Stimulated activated CD4-positive, alpha-beta T cell treated with anti-CD3 and anti-CD28 coated beads, Interleukin-1b, Interleukin-23, amount 100 ng/mL, for 1 hour (primary cell): ENCODE measurements at regions not wholly inside any gene's neighbourhood (a gene's known extent, or its start where the extent isn't known, plus 50 kb on each side); places are given as distances from the start of the nearest gene placed in this dataset.
"Not testable (repeated sequence)": the region's sequence is repeated elsewhere in the genome, so short reads cannot be mapped to it uniquely, and the experiment has no call there.

ENCODE experiments used
- DNase-seq, 2 donors: peaks; one replicate each; pipeline ENCODE4 v3.0.0-alpha.2; 2020; ENCODE audit warnings: low read depth in 2 of 2

DNA sequence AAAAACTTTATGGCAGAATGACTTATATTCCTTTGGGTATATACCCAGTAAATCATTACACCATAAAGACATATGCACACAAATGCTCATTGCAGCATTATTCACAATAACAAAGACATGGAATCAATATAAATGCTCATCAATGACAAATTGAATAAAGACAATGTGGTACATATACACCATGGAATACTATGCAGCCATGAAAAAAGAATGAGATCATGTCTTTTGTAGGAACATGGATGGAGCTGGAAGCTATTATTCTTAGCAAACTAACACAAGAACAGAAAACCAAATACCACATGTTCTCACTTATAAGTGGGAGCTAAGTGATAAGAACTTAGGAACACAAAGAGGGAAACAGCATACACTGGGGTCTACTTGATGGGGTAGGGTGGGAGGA, 321.7 kb downstream of the ZNF674 start:
- not testable (repeated sequence) for DNase-seq

- no peak for DNase-seq
Measured at GRCh38 chrX:46220822-46221221, 324.4 kb downstream of the ZNF674 start.

GRCh38 chrX:46218373-46218772, 326.8 kb downstream of the ZNF674 start:
- no peak for DNase-seq

- no peak for DNase-seq
Measured at GRCh38 chrX:46216406-46216805, 328.8 kb downstream of the ZNF674 start.

DNA sequence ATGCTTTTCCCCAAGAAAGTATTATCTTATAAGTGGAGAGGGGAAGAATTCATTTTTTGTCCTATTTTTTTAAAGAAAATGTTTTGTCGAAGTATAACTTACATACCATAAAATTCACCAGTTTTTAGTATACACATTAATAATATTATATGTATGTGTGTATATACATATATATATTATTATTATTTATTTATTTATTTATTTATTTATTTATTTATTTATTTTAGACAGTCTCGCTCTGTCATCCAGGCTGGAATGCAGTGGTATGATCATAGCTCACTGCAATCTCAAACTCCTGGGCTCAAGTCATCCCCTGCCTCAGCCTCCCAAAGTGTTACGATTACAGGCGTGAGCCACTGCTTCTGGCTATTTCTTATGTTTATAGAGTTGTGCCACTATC, 334.1 kb downstream of the ZNF674 start:
- DNase-seq, result no peak

GRCh38 chrX:46209768-46210167, 335.5 kb downstream of the ZNF674 start:
- no peak for DNase-seq

DNA sequence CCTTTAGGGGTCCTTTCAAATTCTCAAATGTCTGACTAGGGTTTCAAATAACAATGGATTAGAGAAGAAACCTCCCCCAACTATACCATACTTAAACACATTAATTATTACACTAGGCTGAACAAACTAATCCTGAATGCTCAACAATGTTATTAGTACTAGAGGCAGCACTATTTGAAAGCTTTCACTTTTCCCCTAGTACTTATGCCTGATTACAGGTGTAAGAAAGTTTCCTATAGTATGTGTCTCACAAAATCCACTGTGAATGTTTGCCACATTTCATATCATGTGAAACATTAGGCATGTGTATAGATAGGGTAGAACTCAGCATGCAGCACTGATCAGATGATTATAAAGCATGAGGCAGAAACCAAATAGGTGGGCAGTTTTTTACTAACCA, 336.2 kb downstream of the ZNF674 start:
- no peak for DNase-seq

- DNase-seq, result no peak
Measured at GRCh38 chrX:46208225-46208854, 336.9 kb downstream of the ZNF674 start.

- DNase-seq, result no peak
Measured at GRCh38 chrX:46204721-46205422, 340.3 kb downstream of the ZNF674 start.

DNA sequence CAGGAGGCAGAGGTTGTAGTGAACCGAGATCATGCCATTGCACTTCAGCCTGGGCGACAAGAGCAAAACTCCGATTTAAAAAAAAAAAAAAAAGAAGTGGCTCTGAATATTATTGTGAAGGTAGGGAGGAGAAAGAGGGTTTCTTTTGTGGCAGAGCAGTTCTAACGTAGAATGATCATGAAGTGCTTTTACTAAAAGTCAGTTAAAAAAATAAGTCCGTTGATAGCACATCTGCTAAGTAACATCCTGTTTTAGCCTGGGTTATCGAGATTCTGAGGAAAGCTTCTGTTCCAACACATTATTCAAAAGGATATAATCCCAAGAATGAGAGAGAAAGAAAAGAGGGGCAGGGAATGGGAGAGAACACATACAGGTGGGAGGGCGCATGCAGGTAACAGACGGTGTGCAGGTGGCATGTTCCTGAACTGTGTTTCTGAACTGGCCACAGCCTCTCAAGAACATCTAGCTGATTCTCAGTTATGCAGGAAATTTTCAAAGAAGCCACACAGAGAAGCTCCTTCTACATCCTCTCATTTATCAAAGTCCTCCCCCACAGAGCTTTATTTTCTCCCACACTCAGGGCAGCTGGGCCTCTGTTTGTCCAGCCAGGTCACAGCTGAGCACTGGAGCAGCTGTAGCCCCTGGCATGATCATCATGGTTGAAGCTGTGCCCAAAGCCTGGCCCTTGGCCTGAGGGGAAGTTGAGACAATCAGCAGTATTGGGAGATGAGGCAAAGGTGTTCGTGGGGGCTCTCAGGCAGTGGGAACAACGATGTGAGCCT, 342.3 kb downstream of the ZNF674 start:
- DNase-seq, result no peak

DNA sequence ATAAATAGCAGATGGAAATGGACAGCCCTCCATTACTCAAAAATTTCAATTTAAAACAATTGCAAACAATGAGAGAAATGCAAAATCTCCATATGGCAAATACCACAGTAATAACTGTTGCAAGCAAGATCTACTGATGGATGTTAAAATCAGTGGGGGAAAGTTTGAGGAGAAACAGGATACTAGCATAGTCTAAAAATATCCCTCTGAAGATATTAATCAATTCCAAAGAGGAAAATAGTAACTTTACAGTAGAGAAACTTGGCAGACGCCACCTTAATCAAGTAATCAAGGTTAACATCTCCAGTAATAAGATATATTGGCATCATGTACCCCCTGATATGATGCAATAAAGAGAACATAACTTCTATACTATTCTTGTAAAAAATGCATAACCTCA, 344.8 kb downstream of the ZNF674 start:
- no peak for DNase-seq

DNA sequence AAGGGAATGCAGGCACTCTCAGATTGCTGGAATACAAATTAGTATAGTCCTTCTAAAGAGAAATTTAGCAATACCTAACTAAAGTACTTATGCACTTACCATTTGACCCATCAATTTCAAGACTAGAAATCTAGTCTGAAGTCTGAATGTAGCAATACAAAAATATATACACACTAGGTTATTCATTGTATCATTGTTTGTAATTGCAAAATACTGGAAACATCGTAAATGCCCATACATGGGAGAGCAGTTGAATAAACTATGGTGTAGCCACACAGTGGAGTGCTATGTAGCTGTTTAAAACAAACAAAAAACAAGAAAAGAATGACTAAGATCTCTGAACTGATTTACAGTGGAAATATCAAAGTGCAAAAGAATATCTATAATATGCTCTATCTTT, 346.4 kb downstream of the ZNF674 start:
- no peak for DNase-seq

GRCh38 chrX:46186811-46187106, 358.5 kb downstream of the ZNF674 start:
- not testable (repeated sequence) for DNase-seq

DNA sequence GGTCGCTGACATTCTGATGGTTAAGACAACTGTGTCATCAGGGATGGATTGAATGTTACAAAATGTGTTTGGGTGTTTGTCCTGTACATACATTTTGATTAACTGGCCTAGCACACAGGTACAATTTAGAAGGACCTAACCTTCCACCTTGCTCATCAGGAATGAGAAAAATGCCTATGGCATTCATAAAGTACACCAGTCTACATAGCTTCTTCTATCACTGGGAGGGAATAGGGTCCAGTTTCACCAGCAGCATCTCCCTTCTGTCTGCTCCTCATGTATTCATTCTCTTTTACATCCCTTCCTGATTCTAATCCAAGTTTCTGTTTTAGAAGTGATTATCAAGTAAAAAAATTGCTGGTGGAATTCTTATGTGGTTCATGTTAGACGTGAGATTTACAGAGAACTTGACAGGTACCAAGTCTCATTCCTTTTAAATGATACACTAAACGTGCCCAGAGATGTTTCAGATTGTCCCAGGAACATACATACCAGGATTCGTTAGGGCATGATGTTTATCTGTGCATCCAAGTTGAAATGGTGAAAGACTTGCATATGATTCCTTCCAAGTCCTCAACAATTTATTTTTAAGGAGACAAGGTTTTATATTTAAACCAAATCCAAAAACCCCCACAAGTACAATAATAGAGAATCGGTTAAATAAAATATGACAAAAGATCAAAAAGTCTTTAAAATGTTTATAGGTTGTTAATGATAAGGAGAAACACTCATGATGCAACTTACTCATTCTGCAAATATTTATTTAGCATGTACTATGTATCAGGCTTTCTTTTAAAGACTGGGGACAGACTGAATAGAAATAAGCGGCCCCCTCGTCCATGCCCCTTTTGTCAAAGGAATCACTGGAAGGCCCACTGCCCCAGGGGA, 359.1 kb downstream of the ZNF674 start:
- DNase-seq, result no peak

DNA sequence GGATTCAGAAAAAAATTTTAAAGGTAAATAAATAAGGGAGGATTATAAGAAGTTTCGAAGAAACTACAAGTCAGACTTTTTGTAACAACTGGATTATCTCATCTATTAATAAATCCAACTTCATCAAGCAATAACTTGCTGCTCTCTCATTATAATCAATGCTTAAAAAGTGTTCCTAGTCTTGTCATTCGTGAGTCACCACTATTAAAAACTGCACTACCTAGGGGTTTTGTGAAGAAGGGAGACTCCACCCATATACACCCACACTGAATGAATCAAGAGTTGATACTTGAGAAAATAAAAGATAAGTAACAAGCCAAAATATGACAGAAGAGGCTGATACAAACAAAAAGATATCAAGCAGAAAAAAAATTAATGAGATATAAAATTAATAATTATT, 360.5 kb downstream of the ZNF674 start:
- no peak for DNase-seq

GRCh38 chrX:46180258-46180687, 364.9 kb downstream of the ZNF674 start:
- no peak for DNase-seq

DNA sequence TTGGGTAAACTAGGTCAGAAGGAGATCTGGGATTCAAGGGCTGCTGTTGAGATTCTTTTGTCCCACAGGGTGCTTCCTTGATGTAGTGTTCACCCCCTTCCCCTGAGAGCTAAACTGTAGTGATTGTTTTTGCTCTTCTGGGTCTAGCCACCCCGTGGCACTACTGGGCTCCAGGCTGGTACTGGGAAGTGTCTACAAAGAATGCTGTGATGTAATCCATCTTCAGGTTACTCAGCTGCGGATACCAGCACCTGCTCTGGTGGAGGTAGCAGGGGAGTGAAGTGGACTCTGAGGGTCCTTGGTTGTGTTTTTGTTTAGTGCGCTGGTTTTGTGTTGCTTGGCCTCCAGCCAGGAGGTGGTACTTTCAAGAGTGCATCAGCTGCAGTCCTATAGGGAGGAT, 365.5 kb downstream of the ZNF674 start:
- DNase-seq, result no peak

DNA sequence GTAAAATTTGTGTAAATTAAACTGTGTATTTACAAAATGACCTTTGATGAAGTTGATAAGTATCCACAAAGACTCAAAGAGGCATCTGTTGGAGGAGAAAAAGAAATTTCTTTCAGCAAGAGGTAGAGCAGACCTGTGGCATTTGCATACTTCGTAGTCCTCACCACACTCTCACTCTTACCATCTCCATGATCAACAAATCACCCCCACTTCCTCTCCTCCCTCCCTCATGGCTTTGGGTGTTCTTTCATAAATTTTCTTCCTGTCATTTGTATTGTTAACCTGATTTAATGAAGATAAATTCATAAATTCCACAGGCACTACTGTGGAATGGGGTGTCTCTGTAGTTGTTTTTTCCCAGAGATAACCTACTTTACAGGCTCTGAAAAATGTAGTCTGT, 366.5 kb downstream of the ZNF674 start:
- DNase-seq, result no peak

DNA sequence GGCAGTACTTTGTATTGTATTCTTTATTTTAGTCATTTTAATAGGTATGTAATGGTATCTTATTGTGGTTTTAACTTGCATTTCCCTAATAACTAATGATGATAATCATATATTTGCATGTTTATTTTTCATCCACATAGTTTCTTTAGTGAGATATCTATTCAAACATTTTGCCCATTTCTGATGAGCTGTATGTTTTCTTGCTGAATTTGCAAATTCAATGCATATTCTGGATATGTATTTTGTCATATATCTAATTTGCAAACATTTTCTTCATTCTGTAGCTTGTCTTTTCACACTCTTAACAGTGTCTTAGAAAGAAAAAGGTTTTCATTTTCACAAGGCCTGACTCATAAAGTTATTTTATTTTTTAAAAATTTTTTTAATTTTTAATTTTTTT, 372.1 kb downstream of the ZNF674 start:
- no peak for DNase-seq

DNA sequence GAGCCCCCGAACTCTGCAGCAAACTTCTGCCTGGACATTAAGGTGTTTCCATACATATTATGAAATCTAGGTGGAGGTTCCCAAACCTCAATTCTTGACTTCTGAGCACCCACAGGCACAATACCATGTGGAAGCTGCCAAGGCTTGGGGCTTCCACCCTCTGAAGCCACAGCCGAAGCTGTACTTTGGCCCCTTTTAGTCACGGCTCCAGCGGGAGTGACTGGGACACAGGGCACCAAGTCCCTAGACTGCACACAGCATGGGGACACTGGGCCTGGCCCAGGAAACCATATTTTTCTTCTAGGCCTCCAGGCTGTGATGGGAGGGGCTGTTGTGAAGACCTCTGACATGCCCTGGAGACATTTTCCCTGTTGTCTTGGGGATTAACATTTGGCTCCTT, 373.8 kb downstream of the ZNF674 start:
- DNase-seq, result not testable (repeated sequence)

DNA sequence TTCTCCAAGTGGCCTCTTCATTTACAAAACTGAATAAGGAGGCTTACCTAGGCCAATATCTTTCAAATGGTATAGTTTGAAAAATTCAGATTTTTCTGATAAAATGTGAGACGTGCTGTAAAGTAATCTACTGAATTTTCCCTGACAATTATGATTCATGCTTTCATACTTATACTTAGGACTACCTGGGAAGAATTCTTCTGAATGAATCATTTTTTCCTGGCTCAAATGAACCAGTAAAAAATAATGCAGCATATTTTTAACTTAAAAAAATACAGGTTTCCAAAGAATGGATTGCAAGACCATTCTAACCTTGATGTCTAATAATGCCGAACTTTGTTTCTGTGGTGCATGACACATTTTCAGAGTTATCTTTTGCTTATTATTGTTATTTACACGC, 375.4 kb downstream of the ZNF674 start:
- DNase-seq, result no peak

DNA sequence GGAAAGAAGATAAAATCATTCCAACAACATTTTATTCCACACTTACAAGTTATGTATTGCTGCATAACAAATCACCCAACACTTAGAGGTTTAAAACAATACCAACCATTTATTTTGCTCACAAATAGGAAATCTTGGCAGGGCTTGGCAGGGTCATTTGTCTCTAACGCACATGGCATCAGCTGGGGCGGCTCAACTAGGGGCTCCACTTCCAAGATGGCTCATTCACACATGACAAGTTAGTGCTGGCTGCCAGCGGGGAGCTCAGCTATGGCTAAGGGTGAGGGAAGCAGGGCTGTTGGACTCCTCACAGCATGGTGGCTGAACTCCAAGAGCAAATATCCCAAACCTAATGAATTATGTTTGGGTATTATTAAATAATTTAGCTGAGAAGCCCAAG, 377.0 kb downstream of the ZNF674 start:
- DNase-seq, result no peak
